Neuronal stem cell (in vitro differentiated cells): ENCODE measurements at regions not wholly inside any gene's neighbourhood (a gene's known extent, or its start where the extent isn't known, plus 50 kb on each side); places are given as distances from the start of the nearest gene placed in this dataset.

Source experiments
- DNase-seq: peaks from one replicate; pipeline ENCODE4 v3.0.0-alpha.2; 2013; ENCODE audit warnings: low spot score
- H2AFZ ChIP-seq: one replicate; pipeline ENCODE4 v1.6.1; 2013; ENCODE audit warnings: mild to moderate bottlenecking, low read length, inconsistent platforms
- H2AK5ac ChIP-seq: 2 replicates; pipeline ENCODE4 v1.6.1; 2013; ENCODE audit warnings: low read depth, mild to moderate bottlenecking, inconsistent platforms, low read length, moderate library complexity, mixed read lengths
- H2BK120ac ChIP-seq: 2 replicates; pipeline ENCODE4 v1.6.1; 2013; ENCODE audit warnings: low read depth, mild to moderate bottlenecking, inconsistent platforms, low read length, moderate library complexity, mixed read lengths
- H2BK12ac ChIP-seq: one replicate; pipeline ENCODE4 v1.6.1; 2013; ENCODE audit warnings: low read length, inconsistent platforms
- H2BK15ac ChIP-seq: 2 replicates; pipeline ENCODE4 v1.6.1; 2013; ENCODE audit warnings: mild to moderate bottlenecking, low read length, inconsistent platforms, mixed read lengths
- H2BK5ac ChIP-seq: one replicate; pipeline ENCODE4 v1.6.1; 2013; ENCODE audit warnings: inconsistent platforms, mild to moderate bottlenecking, low read length, moderate library complexity
- H3K14ac ChIP-seq: one replicate; pipeline ENCODE4 v1.6.1; 2013; ENCODE audit warnings: low read length, inconsistent platforms
- H3K18ac ChIP-seq: 2 replicates; pipeline ENCODE4 v1.6.1; 2013; ENCODE audit warnings: low read length, inconsistent platforms
- H3K23ac ChIP-seq: 2 replicates; pipeline ENCODE4 v1.6.1; 2013; ENCODE audit warnings: low read depth, mild to moderate bottlenecking, mixed read lengths, low read length, inconsistent platforms; ENCODE audit not compliant: poor library complexity
- H3K27ac ChIP-seq: replicated peaks from 3 replicates; pipeline ENCODE4 v1.5.1; 2013; ENCODE audit warnings: low read length, inconsistent platforms
- H3K27me3 ChIP-seq, 3 experiments: 2 replicates each; pipeline ENCODE4 v1.6.1; 2013; ENCODE audit warnings: low read length in 3 of 3, mild to moderate bottlenecking in 2 of 3, inconsistent platforms in 1 of 3, low read depth in 1 of 3, mixed read lengths in 1 of 3, moderate library complexity in 1 of 3; ENCODE audit not compliant: control insufficient read depth in 3 of 3, insufficient read depth in 3 of 3
- H3K36me3 ChIP-seq, 2 donors: replicated peaks in 1 of 2; 2 replicates each; pipeline ENCODE4 v1.6.1; 2013; ENCODE audit warnings: low read length in 2 of 2; ENCODE audit not compliant: control insufficient read depth in 2 of 2, insufficient read depth in 2 of 2
- H3K4ac ChIP-seq: 2 replicates; pipeline ENCODE4 v1.6.1; 2013; ENCODE audit warnings: inconsistent platforms, mild to moderate bottlenecking, low read length, moderate library complexity
- H3K4me1 ChIP-seq, 2 donors: 1 replicate in 1 of 2; 2 replicates in 1 of 2; pipeline ENCODE4 v1.6.1; 2013; ENCODE audit warnings: low read length in 2 of 2, low read depth in 1 of 2; ENCODE audit not compliant: control insufficient read depth in 2 of 2, insufficient read depth in 1 of 2
- H3K4me2 ChIP-seq: one replicate; pipeline ENCODE4 v1.6.1; 2013; ENCODE audit warnings: mild to moderate bottlenecking, low read length, inconsistent platforms; ENCODE audit not compliant: insufficient read depth, poor library complexity, severe bottlenecking
- H3K4me3 ChIP-seq, 2 donors: 2 replicates each; pipeline ENCODE4 v1.5.1; 2013; ENCODE audit warnings: low read length in 2 of 2, mild to moderate bottlenecking in 2 of 2, inconsistent platforms in 1 of 2, moderate library complexity in 1 of 2
- H3K79me1 ChIP-seq: one replicate; pipeline ENCODE4 v1.6.1; 2013; ENCODE audit warnings: low read depth, mild to moderate bottlenecking, inconsistent platforms, low read length, moderate library complexity
- H3K9ac ChIP-seq: one replicate; pipeline ENCODE4 v1.6.1; 2013; ENCODE audit warnings: mild to moderate bottlenecking, low read depth, low read length, inconsistent platforms; ENCODE audit not compliant: poor library complexity
- H3K9me3 ChIP-seq, 2 donors: replicated peaks in 1 of 2; 2 replicates each; pipeline versions ENCODE3 to v1.6.1; 2013; ENCODE audit warnings: low read length in 2 of 2, mild to moderate bottlenecking in 2 of 2, inconsistent platforms in 1 of 2, low read depth in 1 of 2, mixed read lengths in 1 of 2, moderate library complexity in 1 of 2; ENCODE audit not compliant: control insufficient read depth in 2 of 2, insufficient read depth in 1 of 2
- H4K8ac ChIP-seq: one replicate; pipeline ENCODE4 v1.6.1; 2013; ENCODE audit warnings: low read depth, mild to moderate bottlenecking, inconsistent platforms, low read length, moderate library complexity
- H4K91ac ChIP-seq: one replicate; pipeline ENCODE4 v1.6.1; 2013; ENCODE audit warnings: low read length, low read depth, mild to moderate bottlenecking, inconsistent platforms; ENCODE audit not compliant: poor library complexity
- WGBS, 2 donors: extraction: QIAGEN DNeasy Blood & Tissue Kit; methylation state at CpG; one replicate each; pipeline ENCODE4 v1.1.7; 2013; ENCODE audit warnings: missing lambda C conversion rate in 2 of 2, mixed read lengths in 1 of 2; ENCODE audit not compliant: insufficient read length in 2 of 2, insufficient replicate concordance in 1 of 2; ENCODE audit errors: extremely low coverage in 2 of 2; 5-methylcytosine and 5-hydroxymethylcytosine counted together

DNA sequence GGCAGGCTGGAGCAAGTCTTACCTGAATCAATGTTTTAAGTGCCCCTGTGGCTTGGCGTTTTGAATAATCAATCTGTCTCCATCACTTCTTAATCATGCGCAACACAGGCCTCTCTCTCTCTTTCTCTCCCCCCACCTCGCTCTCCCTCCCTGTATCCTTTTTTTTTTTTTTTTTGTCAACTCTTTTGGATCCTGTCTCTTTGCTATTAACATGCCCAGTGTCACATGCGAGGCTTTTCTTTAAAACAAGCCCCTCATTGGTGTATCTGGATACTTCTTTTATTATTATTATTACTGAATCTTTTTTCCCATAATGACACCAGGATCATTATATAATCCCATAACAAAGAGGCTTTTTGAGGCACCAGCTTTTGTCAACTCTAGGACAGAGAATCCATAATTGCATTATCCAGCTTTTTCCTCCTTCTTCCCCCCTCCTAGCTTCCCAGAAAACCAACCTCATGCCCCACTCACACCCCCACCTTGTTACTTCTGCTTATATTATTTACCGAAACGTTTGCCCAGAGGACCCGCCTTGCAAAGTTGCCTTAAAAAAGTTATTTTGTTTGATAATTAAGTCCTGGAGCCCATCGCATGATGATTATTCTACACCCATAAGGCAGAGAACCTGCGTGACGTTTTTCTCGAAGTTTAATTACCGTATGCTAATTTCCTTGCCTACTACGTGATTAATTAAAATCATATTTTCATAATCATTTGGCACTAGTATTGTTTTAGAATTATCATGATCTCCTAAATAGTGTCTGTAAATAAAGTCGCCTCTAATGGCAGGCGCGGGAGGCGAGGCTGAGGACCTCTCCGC is 148.1 kb upstream of the ZNF536 start:
- Histone ChIP-seq H2AK5ac (no peak overlapping the region), H3K4me2 (no peak overlapping the region), H3K4me1 (peaks cover 7 to 18% of the 10 kb centered on the region in 2 donors), H3K9ac (no peak overlapping the region), H4K8ac (no peak overlapping the region), H3K14ac (no peak overlapping the region), H3K27ac (no peak overlapping the region), H2BK12ac (no peak overlapping the region), H3K27me3 (peaks cover 15 to 59% (median 59%) of the 10 kb centered on the region in 3 experiments), H3K36me3 (no peaks in the 10 kb centered on the region), H2AFZ (peak overlapping the region; percentile 78), H3K9me3 (no peaks in the 10 kb centered on the region), H4K91ac (no peak overlapping the region), H3K79me1 (no peaks in the 10 kb centered on the region), H3K18ac (no peak overlapping the region), H3K23ac (no peak overlapping the region), H2BK120ac (no peak overlapping the region), H2BK15ac (no peak overlapping the region), H3K4ac (no peak overlapping the region), H3K4me3 (peak overlapping the region in 1 of 2 donors; percentile 74), H2BK5ac (no peak overlapping the region)
- DNase-seq, result no peak
- no CpG with 5 or more reads among the region's 18 CpGs for WGBS, 2 donors

DNA sequence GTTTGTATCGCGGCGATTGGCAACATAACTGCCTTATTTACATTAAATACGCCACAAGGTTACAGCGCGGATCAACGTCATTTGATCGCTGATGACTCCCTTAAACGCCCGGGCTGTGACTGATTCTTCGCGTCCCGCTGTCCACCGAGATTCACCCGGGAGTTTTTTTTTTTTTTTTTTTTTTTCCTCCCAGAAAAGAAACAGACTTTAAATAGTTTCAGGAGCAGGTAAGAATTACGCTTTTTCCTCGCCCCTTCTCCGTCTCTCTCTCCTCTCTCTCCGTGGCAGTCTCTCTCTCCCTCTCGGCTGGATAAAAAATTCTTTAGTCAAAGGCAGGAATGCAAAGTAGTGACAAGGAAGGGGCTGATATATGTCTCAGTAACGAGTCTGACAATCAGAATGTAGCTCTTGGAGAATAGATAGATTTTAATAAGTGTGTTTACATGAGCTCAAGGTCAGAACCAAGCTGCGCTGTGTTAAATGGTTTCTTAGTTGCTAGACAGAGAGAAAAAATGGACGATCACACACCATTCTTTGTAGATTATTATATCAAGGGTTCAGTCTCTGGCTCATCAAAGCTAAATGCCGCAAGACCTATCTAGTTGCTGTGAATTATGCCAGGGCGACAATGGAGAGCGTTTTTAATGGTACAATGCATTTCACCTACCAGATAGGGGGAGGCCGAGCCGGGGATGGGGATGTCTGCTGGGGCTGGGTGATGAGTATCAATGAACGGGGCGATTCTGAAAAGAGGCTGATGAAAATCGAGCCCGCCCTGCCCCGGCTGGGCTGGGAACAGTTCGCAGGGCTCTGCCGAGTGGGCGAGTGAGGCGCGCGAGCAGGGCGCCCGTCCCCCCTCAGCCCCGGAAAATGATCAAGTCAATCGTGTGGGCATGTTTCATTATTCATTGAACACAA is 147.2 kb upstream of the ZNF536 start:
- DNase-seq, result no peak
- no peak overlapping the region for H4K8ac ChIP-seq
- no peak overlapping the region for H2BK12ac ChIP-seq
- H3K4me2 ChIP-seq, result peak overlapping the region; percentile 61
- no peak overlapping the region for H2BK5ac ChIP-seq
- peak overlapping the region; percentile 78 for H2AFZ ChIP-seq
- H3K18ac ChIP-seq, result no peak overlapping the region
- WGBS, 2 donors, result no CpG with 5 or more reads among the region's 43 CpGs
- no peak overlapping the region for H3K23ac ChIP-seq
- H4K91ac ChIP-seq, result no peak overlapping the region
- no peak overlapping the region for H2AK5ac ChIP-seq
- H3K14ac ChIP-seq, result no peak overlapping the region
- peaks cover 9 to 23% of the 10 kb centered on the region in 2 donors for H3K4me1 ChIP-seq
- no peaks in the 10 kb centered on the region for H3K9me3 ChIP-seq
- H2BK15ac ChIP-seq, result no peak overlapping the region
- no peak overlapping the region for H2BK120ac ChIP-seq
- no peak overlapping the region for H3K27ac ChIP-seq
- H3K9ac ChIP-seq, result no peak overlapping the region
- H3K4ac ChIP-seq, result no peak overlapping the region
- H3K27me3 ChIP-seq, result peaks cover 15 to 65% (median 64%) of the 10 kb centered on the region in 3 experiments
- H3K79me1 ChIP-seq, result no peaks in the 10 kb centered on the region
- H3K4me3 ChIP-seq, result peak overlapping the region; percentile 64 to 74
- no peaks in the 10 kb centered on the region for H3K36me3 ChIP-seq

GRCh38 chr19:30225676-30226463 is 146.3 kb upstream of the ZNF536 start:
- no peaks in the 10 kb centered on the region for H3K36me3 ChIP-seq
- no peak overlapping the region for H3K23ac ChIP-seq
- H2AFZ ChIP-seq, result peak overlapping the region; percentile 98
- H3K18ac ChIP-seq, result peak overlapping the region; percentile 87
- H2BK15ac ChIP-seq, result peak overlapping the region; percentile 64
- no peak for DNase-seq
- WGBS, 2 donors, result no CpG with 5 or more reads among the region's 84 CpGs
- H3K14ac ChIP-seq, result no peak overlapping the region
- no peak overlapping the region for H2BK120ac ChIP-seq
- no peak overlapping the region for H2BK12ac ChIP-seq
- no peak overlapping the region for H4K91ac ChIP-seq
- peak overlapping the region; percentile 73 for H3K4me2 ChIP-seq
- peaks cover 15 to 69% (median 69%) of the 10 kb centered on the region in 3 experiments for H3K27me3 ChIP-seq
- peaks cover 9 to 26% of the 10 kb centered on the region in 2 donors for H3K4me1 ChIP-seq
- H4K8ac ChIP-seq, result no peak overlapping the region
- H3K79me1 ChIP-seq, result no peaks in the 10 kb centered on the region
- H2BK5ac ChIP-seq, result no peak overlapping the region
- H3K4me3 ChIP-seq, result peak overlapping the region; percentile 71 to 74
- no peak overlapping the region for H3K27ac ChIP-seq
- H3K9ac ChIP-seq, result no peak overlapping the region
- no peak overlapping the region for H3K4ac ChIP-seq
- no peaks in the 10 kb centered on the region for H3K9me3 ChIP-seq
- H2AK5ac ChIP-seq, result no peak overlapping the region
